ENCODE measurements at regions not wholly inside any gene's neighbourhood (a gene's known extent, or its start where the extent isn't known, plus 50 kb on each side); places are given as distances from the start of the nearest gene placed in this dataset.
"Not testable (repeated sequence)": the region's sequence is repeated elsewhere in the genome, so short reads cannot be mapped to it uniquely, and the experiment has no call there.

DNA sequence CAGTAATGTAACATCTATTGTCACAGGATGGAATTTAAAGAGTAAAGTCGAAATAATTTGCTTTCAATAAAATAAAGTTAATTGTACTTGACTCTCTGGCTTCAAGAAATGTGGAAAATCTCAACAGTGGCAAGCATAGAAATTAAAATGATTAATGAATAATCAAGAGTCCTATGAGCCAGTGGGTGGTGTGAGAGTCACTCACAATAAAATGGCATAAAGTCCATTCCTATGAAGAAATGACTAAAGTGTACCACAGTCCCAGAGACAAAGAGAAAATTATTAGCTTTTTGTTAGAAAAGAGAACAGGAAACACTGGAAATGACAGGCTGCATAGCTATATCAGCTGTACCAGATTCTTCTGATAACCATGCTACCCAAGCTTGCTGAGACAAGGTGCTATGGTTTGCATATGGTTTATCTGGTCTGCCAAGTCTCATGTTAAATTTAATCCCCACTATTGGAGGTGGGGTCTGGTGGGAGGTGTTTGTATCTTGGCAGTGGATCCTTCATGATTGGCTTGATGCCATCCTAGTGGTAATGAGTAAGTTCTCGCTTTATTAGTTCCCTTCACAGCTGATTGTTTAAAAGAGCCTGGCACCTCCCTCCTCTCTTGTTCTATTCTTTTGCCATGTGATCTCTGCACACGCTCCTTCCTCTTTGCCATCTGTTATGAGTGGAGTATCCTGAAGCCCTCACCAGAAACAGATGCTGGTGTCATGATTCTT lies 647.7 kb upstream of the ITGA1 start:
- DNase-seq (ENCODE audit: extremely low read depth, low read depth), result no peak

DNA sequence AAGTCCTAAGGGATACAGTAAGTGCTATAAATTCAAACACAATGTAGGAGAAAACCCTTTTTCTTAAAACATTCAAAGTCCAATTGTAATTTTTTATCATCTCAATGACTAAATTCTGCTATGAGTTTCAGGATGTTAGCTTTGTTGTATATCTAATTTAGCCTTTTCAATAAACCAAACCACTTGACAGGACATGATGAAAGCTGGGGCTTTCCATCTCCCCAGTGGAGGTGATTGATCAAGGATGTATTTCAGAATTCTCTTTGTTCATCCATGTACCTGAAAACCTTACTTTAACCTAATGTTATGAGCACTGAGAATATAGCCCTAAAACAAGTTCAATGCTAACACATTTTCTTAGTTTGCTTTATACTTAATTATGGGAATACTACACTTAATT lies 639.0 kb upstream of the ITGA1 start:
- DNase-seq (ENCODE audit: extremely low read depth, low read depth), result no peak

DNA sequence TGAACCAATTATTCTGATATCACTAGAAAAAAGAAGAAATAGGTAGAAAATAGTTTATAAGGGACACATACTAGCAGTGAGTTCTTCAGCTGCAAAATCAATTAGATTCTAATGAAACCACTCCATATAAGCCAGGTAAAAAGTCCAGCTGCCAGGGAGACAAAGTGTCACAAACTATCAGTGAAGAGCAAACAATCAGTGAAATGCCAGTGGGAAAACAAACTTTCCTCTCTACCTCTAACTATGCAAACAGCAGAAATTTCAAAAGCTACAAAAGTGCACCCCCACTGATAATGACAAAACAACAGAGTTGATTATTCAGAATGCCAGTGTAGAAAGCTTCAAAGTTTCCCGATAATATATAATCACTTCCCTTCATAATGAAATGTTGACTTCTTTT lies 637.2 kb upstream of the ITGA1 start:
- no peak for DNase-seq (ENCODE audit: extremely low read depth, low read depth)

DNA sequence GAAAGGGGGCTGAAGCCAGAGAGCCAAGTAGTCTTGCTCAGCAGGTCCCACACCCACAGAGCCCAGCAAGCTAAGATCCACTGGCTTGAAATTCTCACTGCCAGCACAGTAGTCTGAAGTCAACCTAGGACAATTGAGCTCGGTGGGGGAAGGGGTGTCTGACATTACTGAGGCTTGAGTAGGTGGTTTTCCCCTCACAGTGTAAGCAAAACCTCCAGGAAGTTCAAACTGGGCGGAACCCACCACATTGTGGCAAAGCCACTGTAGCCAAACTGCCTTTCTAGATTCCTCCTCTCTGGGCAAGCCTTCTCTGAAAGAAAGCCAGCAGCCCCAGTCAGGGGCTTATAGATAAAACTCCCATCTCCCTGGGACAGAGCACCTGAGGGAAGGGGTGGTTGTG lies 630.9 kb upstream of the ITGA1 start:
- DNase-seq (ENCODE audit: extremely low read depth, low read depth), result not testable (repeated sequence)

DNA sequence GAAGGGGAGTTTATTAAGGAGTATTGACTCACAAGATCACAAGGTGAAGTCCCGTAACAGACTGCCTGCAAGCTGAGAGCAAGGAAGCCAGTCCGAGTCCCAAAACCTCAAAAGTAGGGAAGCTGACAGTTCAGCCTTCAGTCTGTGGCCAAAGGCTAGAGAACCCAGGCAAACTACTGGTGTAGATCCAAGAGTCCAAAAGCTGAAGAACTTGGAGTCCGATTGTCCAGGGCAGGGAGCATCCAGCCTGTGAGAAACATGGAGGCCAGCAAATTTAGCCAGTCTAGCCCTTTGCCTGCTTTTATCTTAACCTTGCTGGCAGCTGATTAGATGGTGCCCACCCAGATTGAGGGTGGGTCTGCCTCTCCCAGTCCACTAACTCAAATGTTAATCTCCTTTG lies 621.9 kb upstream of the ITGA1 start:
- DNase-seq (ENCODE audit: extremely low read depth, low read depth), result not testable (repeated sequence)

DNA sequence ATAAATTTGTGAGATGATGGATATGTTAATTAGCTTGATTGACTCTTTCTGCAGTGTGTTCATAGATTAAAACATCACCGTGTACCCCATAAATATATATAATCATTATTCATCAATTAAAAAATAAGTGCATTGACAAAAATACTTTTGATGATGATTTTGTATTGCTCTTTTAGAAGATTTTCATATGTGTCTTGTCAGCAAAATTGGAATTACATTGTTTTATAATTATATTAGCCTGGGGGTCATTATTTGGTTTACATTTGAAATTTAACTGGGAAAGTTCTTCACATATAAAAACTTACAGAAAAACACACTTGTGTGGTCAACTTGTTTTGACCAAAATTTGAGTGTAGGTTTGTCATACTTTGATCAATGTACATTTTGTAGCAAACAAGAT lies 614.6 kb upstream of the ITGA1 start:
- DNase-seq (ENCODE audit: extremely low read depth, low read depth), result no peak

DNA sequence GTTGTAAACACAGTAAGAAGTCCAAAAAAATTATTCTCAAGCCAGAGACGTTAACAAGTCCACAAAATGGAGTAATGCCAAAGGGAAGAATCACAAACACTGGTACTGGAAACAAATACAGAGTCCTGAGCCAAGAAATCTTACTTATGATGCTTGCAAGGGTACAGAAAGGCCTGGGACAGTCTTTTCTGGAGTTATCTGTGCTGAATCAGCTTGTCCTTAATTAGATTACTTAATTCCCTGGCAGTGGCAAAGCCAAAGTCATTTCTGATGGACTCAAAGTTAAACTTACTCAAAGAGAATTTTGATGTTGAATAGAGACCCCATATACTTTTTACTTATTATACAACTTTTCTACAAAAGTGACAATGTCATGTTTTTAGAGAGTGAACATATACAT lies 610.5 kb upstream of the ITGA1 start:
- no peak for DNase-seq (ENCODE audit: extremely low read depth, low read depth)

DNA sequence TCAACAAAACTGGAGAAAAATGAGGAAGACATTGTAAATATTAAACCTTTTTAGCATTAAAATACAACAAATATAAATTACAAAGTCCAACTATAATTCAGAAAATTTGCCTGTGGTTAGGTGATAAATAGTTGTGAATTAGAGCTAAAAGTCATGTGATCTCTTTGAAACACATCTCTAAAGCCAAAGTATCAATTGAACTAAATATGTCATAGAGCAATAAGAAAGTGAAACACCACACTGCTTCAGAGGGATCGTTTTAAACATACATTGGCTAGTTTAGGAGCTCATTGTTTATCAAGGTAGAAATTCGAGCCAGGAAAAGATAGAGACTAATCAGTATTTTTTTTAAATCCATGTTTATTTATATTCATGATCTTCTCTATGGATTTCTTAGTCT lies 606.3 kb upstream of the ITGA1 start:
- DNase-seq (ENCODE audit: extremely low read depth, low read depth), result no peak

DNA sequence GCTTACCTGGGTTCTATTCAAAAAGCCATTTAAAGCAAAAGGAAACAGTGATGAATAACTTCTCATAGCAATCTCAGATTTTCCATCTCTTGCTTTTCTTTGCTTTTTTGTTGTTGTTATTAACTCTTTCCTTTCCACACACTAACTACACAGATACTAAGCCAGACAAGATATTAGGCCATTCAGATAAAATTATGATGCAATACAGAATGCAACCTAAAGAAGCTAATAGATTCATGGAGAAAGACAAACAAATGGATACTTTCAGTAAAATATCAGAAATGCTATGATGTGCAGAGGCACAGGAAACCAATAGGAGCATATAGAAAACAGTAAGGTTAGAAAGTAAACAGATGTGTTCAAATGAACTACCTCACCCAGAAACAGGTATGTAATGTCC lies 597.0 kb upstream of the ITGA1 start:
- DNase-seq (ENCODE audit: extremely low read depth, low read depth), result no peak

DNA sequence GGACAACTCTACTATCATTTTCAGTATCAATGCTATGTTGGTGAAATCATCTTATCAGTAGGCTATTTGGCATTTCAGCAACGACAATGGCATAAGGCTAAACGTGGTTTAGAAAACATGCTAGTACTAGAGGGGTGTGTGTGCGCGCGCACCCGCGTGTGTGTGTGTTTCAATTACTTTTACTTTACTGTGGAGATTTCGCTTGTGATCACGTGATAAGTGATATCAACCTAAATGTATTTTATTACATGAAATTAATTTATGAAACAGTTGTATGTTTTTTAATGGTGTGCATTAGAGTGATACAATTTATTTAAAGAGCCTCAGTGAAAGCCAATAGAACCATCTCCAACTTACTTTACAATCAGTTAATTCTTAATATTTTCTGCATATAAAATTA lies 587.9 kb upstream of the ITGA1 start:
- no peak for DNase-seq (ENCODE audit: extremely low read depth, low read depth)

DNA sequence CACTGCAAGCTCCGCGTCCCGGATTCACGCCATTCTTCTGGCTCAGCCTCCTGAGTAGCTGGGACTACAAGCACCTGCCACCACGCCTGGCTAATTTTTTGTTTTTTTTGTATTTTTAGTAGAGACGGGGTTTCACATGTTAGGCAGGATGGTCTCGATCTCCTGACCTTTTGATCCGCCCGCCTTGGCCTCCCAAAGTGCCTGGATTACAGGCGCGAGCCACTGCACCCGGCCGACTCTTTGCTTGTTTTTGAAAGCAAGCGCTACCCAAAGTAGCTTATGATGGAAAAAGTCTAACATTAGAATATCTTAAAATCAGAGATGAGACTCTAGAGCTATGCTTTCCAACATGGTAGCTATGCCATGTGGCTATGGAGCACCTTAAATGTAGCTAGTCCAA lies 585.5 kb upstream of the ITGA1 start:
- no peak for DNase-seq (ENCODE audit: extremely low read depth, low read depth)

DNA sequence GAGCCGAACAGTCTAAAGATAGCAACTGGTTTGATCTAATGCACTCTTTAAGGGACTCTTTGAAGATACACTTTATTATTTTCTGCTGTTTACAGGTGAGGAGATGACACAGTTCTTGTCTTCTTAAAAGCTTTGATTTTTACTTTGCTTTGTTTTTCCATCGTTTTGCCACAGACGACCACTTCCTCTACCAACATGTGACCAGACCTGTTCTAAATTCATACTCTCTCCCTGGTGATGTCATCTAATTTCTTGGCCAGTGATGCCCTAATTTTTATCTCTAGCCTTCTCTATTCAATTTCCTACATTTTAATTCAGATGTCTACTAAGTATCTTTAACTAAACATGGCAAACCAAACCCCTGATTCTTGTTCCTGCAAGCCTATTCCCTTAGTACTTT lies 583.4 kb upstream of the ITGA1 start:
- no peak for DNase-seq (ENCODE audit: extremely low read depth, low read depth)

Small RNA genes lying in the stretch of these regions (small RNA-seq; reads per million reads assigned to genes)
- 0.02 to 0.23 reads per million in 2 experiments for gene RNA5SP182

All from NCI-H460 (cell line).